ENCODE measurements at regions not wholly inside any gene's neighbourhood (a gene's known extent, or its start where the extent isn't known, plus 50 kb on each side); places are given as distances from the start of the nearest gene placed in this dataset.
"Not testable (repeated sequence)": the region's sequence is repeated elsewhere in the genome, so short reads cannot be mapped to it uniquely, and the experiment has no call there.

- no peak for TF ChIP-seq CTCF (IDR thresholded peaks at IDR 0.05; ENCODE audit: insufficient read depth, low read length)
- DNase-seq (ENCODE audit: low read depth) = no peak
- no peak overlapping the region for H3K4me3 ChIP-seq (ENCODE audit: low read depth, low read length)
Observed at GRCh38 chr16:55019419-55020131, 88.9 kb downstream of the IRX5 start.

- no peak for TF ChIP-seq CTCF (IDR thresholded peaks at IDR 0.05; ENCODE audit: insufficient read depth, low read length)
- DNase-seq (ENCODE audit: low read depth) = peak; percentile 23
- H3K4me3 ChIP-seq (ENCODE audit: low read depth, low read length) = no peak overlapping the region
Observed at GRCh38 chr16:55021595-55022475, 91.2 kb downstream of the IRX5 start.

GRCh38 chr16:55027260-55027659 is 96.6 kb downstream of the IRX5 start:
- DNase-seq (ENCODE audit: low read depth); H3K4me3 ChIP-seq (ENCODE audit: low read depth, low read length): not testable (repeated sequence)

GRCh38 chr16:55029509-55029908 is 98.8 kb downstream of the IRX5 start:
- DNase-seq (ENCODE audit: low read depth) = peak; percentile 25
- H3K4me3 ChIP-seq (ENCODE audit: low read depth, low read length) = no peak overlapping the region
- no peak for TF ChIP-seq CTCF (IDR thresholded peaks at IDR 0.05; ENCODE audit: insufficient read depth, low read length)

- no peak for DNase-seq (ENCODE audit: low read depth)
Observed at GRCh38 chr16:55030944-55031343, 100.3 kb downstream of the IRX5 start.

GRCh38 chr16:55031481-55031880 is 100.8 kb downstream of the IRX5 start:
- no peak for TF ChIP-seq CTCF (IDR thresholded peaks at IDR 0.05; ENCODE audit: insufficient read depth, low read length)
- DNase-seq (ENCODE audit: low read depth) = no peak

More at GRCh38 chr16:55030944-55031343, 100.3 kb downstream of the IRX5 start:
- H3K4me3 ChIP-seq (ENCODE audit: low read depth, low read length) = no peak overlapping the region
- no peak for TF ChIP-seq CTCF (IDR thresholded peaks at IDR 0.05; ENCODE audit: insufficient read depth, low read length)

More at GRCh38 chr16:55031481-55031880, 100.8 kb downstream of the IRX5 start:
- H3K4me3 ChIP-seq (ENCODE audit: low read depth, low read length) = no peak overlapping the region

All from fibroblast of the aortic adventitia (primary cell).